HG02981 (cell line): ENCODE measurements at regions not wholly inside any gene's neighbourhood (a gene's known extent, or its start where the extent isn't known, plus 50 kb on each side); places are given as distances from the start of the nearest gene placed in this dataset.
"Not testable (repeated sequence)": the region's sequence is repeated elsewhere in the genome, so short reads cannot be mapped to it uniquely, and the experiment has no call there.

ENCODE experiments used
- ATAC-seq: cut with Tn5 transposase; IDR thresholded peaks from one replicate; pipeline ENCODE4 v1.9.1; 2021; ENCODE audit warnings: mild to moderate bottlenecking, moderate library complexity; ENCODE audit not compliant: unreplicated experiment

- no peak for ATAC-seq
These were observed 663.2 kb upstream of the ANKRD30A start for GRCh38 chr10:36462194-36462593.

DNA sequence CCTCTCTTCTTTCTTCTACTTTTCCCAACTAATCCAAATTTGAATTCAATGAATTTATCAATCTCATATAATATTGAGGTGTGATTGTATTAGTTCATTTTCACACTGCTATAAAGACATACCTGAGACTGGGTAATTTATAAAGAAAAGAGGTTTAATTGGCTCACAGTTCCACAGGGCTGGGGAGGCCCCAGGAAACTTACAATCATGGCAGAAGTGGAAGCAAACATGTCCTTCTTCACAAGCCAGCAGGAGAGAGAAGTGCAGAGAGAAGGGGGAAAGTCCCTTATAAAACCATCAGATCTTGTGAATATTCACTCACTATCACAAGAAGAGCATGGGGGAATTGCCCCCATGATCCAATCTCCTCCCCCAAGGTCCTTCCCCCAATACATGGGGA is 667.0 kb upstream of the ANKRD30A start:
- not testable (repeated sequence) for ATAC-seq

DNA sequence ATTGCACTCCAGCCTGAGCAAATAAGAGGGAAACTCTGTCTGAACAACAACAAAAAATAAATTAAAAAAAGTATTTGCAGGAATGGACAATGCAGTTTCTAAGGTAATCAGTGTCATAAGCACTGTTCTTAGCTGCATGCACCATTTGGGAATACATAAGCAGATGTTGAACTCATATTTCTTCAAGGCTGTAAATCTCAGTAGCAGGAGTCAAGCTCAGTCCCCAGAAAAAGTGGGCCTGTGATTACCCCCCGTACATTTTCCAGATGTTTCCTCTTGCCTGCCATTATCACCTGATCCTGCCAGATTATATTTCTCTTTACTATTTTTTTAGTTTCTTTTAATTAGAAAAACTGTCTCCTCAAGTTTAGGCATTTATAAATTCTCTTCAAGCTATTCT is 667.6 kb upstream of the ANKRD30A start:
- ATAC-seq: no peak

GRCh38 chr10:36455526-36456133 is 669.8 kb upstream of the ANKRD30A start:
- ATAC-seq: no peak

DNA sequence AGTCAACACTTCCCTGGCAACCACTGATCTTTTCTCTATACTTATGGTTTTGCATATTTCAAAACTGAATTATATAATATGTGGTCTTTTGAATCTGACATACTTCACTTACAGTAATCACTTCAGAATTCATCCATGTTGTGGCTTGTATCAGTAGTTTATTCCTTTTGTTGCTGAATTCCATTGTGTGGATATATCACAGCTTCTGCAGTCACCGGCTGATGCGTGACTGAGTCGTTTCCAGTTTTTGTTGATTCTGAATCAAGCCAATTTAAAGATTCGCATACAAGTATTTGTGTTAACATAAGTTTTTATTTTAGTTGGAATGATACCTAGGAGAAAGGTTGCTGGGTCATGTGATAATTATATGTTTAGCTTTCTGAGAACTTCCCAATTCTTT is 672.5 kb upstream of the ANKRD30A start:
- no peak for ATAC-seq

DNA sequence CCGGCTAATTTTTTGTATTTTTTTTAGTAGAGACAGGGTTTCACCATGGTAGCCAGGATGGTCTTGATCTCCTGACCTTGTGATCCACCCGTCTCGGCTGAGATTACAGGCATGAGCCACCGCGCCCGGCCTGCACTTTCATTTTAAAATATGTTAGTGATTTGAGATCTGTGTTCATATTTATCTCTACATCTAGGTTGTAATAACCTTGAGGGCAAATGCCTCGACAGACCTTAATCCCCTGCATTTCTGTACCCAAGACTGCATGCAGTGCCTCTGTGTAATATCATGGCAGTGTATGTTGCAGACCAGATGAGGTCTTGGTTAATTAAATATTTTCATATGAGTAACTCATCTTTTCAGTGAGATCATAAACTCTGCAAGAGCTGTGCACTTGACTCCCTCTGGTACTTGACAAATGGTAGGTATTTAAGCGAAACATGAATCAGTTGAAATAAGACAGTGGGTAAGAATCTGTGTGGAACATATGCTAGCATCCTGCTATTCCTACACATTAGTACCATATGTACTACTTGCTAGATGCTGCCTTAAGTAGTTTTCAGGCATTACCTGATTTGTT is 673.9 kb upstream of the ANKRD30A start:
- ATAC-seq: no peak

- ATAC-seq: no peak
These were observed 675.0 kb upstream of the ANKRD30A start for GRCh38 chr10:36450380-36450779.

GRCh38 chr10:36448760-36449691 is 676.4 kb upstream of the ANKRD30A start:
- no peak for ATAC-seq

GRCh38 chr10:36446881-36447280 is 678.5 kb upstream of the ANKRD30A start:
- ATAC-seq: no peak

DNA sequence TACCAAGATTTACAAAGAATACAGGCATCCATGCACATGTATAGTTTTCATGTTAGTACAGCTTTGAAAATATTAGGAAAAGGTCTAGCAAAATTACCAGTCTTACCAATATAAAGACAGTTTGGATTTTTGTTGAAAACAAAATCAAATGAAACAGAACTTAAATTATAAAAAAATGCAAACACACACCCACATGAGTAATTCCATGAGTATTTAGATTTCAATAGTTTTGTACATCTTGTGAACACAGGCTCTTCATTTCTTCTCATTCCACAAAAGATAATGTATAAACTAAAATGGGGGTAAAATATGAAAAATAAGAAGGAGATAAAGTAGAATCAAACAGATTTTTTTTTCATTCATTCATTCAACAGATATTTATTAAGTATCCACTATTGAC is 682.2 kb upstream of the ANKRD30A start:
- ATAC-seq: no peak

DNA sequence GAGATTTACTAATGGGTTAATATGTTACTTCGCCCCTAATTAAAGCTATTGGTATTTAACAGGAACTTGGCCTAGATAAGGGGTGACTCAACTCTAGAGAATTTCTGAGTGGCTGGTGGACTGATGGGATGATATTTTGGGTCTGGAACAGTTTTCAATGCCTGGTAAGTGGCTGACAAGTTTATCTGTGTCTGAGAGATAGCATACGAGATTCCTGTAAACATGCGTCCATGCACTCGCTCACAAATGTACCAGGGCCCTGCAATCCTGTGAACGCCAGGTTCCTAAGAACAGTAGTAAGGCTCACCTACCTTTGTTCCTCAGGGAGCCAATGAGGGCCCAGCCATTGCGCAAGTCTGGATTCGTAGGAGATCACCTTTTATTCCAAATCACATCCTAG is 683.8 kb upstream of the ANKRD30A start:
- ATAC-seq: no peak

DNA sequence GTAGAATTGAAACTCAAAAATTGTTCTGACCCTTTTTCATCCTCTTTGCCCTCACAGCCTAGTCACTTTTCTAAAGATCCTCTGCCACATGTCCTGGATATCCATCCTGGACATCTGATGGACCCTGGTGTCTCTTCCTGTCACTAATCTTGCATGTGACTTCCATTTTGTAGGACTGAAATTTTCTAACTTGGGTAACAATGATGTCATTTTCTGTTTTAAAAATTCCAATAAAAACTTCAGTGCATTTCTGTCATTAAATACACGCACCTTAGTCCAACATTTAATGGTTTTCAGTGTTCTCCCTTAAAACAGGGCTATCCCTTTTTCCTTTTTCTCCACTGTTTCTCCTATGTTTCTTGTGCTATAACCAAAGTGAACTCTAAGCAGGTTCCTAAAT is 684.9 kb upstream of the ANKRD30A start:
- no peak for ATAC-seq

GRCh38 chr10:36437367-36437766 is 688.0 kb upstream of the ANKRD30A start:
- ATAC-seq: no peak

GRCh38 chr10:36428507-36428906 is 696.9 kb upstream of the ANKRD30A start:
- ATAC-seq: no peak

DNA sequence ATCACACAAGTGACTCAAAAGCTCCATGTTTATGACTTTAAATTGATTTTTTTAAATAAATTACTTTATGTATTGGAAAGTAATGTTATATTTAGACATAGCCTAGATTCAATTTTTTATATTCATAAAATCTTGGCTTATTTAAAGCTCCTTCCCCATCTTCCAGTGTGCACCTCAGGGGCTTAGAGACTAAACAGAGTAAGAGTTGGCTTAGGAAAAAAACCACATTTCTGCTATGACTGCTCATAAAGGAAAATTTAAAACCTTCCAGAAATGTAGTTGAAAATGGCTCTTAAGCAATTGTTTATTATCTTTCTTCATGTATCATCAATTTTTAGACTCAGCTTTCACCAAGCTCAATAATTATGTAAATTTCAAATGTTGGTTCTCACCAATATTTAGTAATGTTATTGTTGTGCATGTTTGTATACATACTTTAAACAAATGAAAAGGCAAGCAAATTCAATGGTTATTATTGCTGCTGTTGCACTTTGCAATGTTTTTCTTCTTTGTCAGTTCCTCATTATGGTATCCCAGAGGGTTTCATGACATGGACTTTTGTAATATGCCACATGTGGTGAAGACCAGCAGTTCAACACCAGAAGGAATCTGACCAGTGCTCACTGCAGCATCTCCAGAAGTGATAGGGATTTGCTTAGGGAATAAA is 700.1 kb upstream of the ANKRD30A start:
- ATAC-seq: no peak

DNA sequence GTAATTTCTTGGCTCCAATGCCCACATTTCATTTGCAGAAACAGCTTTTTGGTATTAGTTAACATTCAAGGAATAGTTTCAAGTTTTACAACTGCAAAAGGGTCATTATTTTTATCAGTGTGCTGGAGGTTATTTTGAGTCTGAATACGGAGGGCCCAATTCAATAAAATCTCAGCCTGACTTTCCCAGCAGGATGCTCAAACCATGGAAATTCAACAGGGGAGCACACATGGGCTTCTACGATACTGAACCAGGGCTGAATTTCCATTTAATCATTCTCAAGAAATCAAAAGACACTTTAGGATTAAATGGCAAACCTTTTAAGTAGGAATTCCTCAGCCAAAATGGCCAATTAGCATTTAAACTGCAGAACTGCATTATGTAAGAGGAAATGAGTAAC is 700.9 kb upstream of the ANKRD30A start:
- ATAC-seq: no peak

- ATAC-seq: no peak
These were observed 701.6 kb upstream of the ANKRD30A start for GRCh38 chr10:36423821-36424248.

- ATAC-seq: no peak
These were observed 703.4 kb upstream of the ANKRD30A start for GRCh38 chr10:36421992-36422391.

- no peak for ATAC-seq
These were observed 708.9 kb upstream of the ANKRD30A start for GRCh38 chr10:36416513-36416912.

DNA sequence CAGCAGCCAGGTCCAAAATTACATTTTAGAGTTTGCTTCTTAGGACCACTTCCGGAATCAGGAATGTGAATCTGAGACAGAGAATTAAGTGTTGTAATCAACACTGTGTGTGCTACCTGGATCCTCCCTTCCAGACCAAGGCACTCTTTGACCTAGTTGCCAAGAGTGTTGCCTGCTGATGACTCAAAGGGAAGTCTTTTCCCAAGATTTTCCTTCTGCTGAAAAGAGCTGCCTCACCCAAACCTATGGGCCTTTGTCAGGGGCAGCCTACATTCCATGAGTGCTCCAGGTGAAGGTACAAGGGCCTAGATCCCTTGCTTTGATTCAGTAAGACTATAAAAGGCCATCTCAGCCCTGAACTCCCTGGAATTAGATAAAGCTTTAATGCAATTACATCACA is 712.5 kb upstream of the ANKRD30A start:
- ATAC-seq: no peak

DNA sequence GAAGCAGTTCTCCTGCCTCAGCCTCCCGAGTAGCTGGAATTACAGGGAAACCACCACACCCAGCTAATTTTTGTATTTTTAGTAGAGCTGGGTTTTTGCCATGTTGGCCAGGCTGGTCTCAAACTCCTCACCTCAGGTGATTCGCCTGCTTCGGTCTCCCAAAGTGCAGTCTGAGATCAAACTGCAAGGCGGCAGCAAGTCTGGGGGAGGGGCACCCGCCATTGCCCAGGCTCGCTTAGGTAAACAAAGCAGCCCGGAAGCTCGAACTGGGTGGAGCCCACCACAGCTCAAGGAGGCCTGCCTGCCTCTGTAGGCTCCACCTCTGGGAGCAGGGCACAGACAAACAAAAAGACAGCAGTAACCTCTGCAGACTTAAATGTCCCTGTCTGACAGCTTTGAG is 725.2 kb upstream of the ANKRD30A start:
- ATAC-seq: not testable (repeated sequence)
